Testis (tissue), 2 donors: ENCODE measurements at regions not wholly inside any gene's neighbourhood (a gene's known extent, or its start where the extent isn't known, plus 50 kb on each side); places are given as distances from the start of the nearest gene placed in this dataset.

ENCODE experiments used
- DNase-seq: peaks from one replicate; pipeline ENCODE4 v3.0.0-alpha.2; 2019
- H3K27ac ChIP-seq, 2 donors: fragments of 200-600 bp; sonication (generic); one replicate each; pipeline ENCODE4 v1.5.1; 2019
- H3K27me3 ChIP-seq: fragments of 200-600 bp; sonication (generic); one replicate; pipeline ENCODE4 v1.5.1; 2019
- H3K36me3 ChIP-seq: fragments of 200-600 bp; sonication (generic); one replicate; pipeline ENCODE4 v1.5.1; 2017; ENCODE audit warnings: low read depth; ENCODE audit errors: missing control alignments
- H3K4me1 ChIP-seq: fragments of 200-600 bp; sonication (generic); one replicate; pipeline ENCODE4 v1.5.1; 2019
- H3K4me3 ChIP-seq, 2 donors: fragments of 200-600 bp; sonication (generic); one replicate each; pipeline ENCODE4 v1.5.1; 2017 to 2019
- H3K9me3 ChIP-seq: fragments of 200-600 bp; sonication (generic); one replicate; pipeline ENCODE4 v1.5.1; 2017
- POLR2A ChIP-seq: fragments of 450-650 bp; IDR thresholded peaks from one replicate; pipeline ENCODE4 v1.6.1; 2017; ENCODE audit warnings: antibody characterized with exemption, mild to moderate bottlenecking, moderate library complexity
- WGBS, 2 donors: methylation state at CpG; one replicate each; pipeline ENCODE4 v1.1.5; 2018; 5-methylcytosine and 5-hydroxymethylcytosine counted together
- intact Hi-C: fragments of 100-400 bp; cut with DNase I; formaldehyde crosslinking; loops from one replicate; pipeline ENCODE4 v1.15.1; 2023; ENCODE audit warnings: low total_unique reads
- TF ChIP-seq, protein P1 (sequence below), 3 experiments: fragments of 450-650 bp in 2 of 3; fragments of 200-600 bp in 1 of 3; sonication (generic) in 1 of 3; IDR thresholded peaks; one replicate each; pipeline ENCODE4 v1.5.1; 2016 to 2019; ENCODE audit warnings: antibody characterized with exemption in 3 of 3, mild to moderate bottlenecking in 2 of 3, moderate library complexity in 1 of 3

DNA sequence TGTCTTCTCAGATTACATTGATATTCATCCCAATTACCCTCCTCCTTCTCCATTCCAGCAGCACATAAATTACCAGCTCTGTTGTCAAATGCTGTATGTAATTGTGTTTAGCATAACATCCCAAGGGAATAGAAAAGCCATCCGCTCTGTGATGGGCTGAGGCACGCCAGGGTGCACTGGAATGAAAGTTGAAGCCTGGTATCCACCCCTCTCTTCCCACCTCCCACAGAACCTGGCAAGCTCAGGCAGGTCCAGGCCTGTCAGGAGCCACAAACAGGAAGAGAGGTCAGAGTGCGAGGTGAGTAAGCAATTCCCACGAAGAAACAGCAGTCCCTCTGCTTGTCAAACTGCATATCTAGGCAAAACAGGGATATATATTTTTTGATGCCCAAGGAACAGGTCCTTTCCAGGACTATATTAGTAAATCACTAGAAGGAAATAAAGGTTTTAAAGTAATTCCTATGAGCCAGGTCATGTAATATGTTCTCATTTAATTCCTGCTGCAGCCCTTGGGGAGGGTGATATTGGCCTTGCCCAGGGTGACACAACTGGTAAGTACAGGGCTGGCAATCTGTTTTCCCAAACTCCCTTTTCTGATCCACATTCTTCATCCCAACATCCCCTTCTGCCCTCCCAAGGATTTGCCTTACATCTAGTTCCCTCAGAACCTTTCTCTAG is 155.6 kb upstream of the GHITM start:
- no peaks in the 10 kb centered on the region for H3K9me3 ChIP-seq
- TF ChIP-seq POLR2A, result no peak
- TF ChIP-seq, protein P1, sequence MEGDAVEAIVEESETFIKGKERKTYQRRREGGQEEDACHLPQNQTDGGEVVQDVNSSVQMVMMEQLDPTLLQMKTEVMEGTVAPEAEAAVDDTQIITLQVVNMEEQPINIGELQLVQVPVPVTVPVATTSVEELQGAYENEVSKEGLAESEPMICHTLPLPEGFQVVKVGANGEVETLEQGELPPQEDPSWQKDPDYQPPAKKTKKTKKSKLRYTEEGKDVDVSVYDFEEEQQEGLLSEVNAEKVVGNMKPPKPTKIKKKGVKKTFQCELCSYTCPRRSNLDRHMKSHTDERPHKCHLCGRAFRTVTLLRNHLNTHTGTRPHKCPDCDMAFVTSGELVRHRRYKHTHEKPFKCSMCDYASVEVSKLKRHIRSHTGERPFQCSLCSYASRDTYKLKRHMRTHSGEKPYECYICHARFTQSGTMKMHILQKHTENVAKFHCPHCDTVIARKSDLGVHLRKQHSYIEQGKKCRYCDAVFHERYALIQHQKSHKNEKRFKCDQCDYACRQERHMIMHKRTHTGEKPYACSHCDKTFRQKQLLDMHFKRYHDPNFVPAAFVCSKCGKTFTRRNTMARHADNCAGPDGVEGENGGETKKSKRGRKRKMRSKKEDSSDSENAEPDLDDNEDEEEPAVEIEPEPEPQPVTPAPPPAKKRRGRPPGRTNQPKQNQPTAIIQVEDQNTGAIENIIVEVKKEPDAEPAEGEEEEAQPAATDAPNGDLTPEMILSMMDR (IDR thresholded peaks at IDR 0.05), result no peak
- intact Hi-C loops, result no loop called here
- no peak for DNase-seq
- no peak overlapping the region for H3K4me3 ChIP-seq
- no peak overlapping the region for H3K27ac ChIP-seq
- no peaks in the 10 kb centered on the region for H3K4me1 ChIP-seq
- H3K27me3 ChIP-seq, result no peaks in the 10 kb centered on the region
- no peaks in the 10 kb centered on the region for H3K36me3 ChIP-seq
- 54 to 76% methylated on average over 4 of the region's 4 CpGs for WGBS, 2 donors

DNA sequence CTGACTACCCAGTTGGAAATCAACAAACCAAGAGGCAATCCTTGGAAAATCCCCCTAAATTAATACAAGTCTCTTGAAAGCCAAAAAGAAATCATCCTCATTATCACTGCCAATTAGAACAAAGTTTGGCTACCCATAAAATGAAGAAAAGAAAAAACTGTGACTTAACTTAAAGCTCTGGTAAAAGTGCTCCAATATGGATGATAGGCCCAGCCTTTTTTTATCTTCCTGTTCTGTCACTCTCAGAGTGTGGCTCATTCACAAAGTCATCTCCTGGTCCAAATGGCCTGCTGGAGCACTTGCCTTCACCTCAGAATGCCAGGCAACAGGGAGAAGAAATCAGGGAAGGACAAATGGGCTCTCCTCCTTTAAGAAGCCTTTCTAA is 155.1 kb upstream of the GHITM start:
- no peak overlapping the region for H3K4me3 ChIP-seq
- H3K27me3 ChIP-seq, result no peaks in the 10 kb centered on the region
- TF ChIP-seq POLR2A, result no peak
- TF ChIP-seq, protein P1 (IDR thresholded peaks at IDR 0.05), result no peak
- H3K9me3 ChIP-seq, result no peaks in the 10 kb centered on the region
- H3K36me3 ChIP-seq, result no peaks in the 10 kb centered on the region
- H3K27ac ChIP-seq, result no peak overlapping the region
- no peaks in the 10 kb centered on the region for H3K4me1 ChIP-seq
- intact Hi-C loops, result no loop called here
- no peak for DNase-seq

DNA sequence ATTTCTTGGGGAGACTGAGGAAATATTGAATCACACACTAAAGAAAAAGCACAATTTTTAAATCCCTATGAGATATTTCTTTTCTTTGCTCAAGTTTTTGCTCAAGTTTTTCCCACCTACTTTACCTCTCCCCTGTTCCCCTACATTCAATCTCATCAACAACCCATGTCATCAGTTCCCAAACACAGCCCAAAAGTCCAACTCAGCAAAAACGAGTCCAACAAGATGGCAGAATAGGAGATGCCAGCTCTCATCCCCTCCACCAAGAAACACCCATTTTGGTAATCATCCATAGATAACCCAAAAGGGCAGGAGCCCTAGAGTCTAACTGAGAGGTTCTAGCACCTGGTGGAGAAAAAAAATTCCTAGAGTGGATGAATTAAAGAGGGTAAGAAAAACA is 152.5 kb upstream of the GHITM start:
- intact Hi-C loops, result no loop called here
- no peaks in the 10 kb centered on the region for H3K4me1 ChIP-seq
- WGBS, 2 donors, result 82 to 88% methylated on average over 1 of the region's 1 CpG
- H3K9me3 ChIP-seq, result no peaks in the 10 kb centered on the region
- H3K4me3 ChIP-seq, result no peak overlapping the region
- DNase-seq, result no peak
- TF ChIP-seq, protein P1 (IDR thresholded peaks at IDR 0.05), result no peak
- no peak for TF ChIP-seq POLR2A
- no peaks in the 10 kb centered on the region for H3K27me3 ChIP-seq
- no peak overlapping the region for H3K27ac ChIP-seq
- no peaks in the 10 kb centered on the region for H3K36me3 ChIP-seq

DNA sequence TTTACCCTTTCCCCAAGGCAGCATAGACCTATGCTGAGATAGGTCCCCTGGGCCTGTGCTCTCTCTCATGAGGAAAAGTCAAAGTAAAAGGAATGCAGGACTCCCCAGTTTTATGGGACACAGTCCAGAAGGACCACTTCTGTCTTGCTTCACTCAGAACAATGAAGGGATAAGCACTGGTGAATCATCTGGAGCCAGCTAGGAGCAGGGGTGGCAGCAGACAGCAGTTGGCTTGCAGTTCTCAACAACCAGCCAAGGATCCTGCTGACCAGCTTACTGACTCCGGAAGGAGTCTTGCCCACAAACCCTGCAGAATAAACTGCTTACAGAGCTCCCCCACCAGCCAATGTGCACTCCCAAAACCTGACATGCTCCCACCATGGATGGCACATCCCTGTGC is 152.1 kb upstream of the GHITM start:
- H3K27ac ChIP-seq, result no peak overlapping the region
- no peaks in the 10 kb centered on the region for H3K4me1 ChIP-seq
- no peaks in the 10 kb centered on the region for H3K9me3 ChIP-seq
- no peaks in the 10 kb centered on the region for H3K36me3 ChIP-seq
- 80 to 100% methylated on average over 1 of the region's 1 CpG for WGBS, 2 donors
- H3K4me3 ChIP-seq, result no peak overlapping the region
- TF ChIP-seq, protein P1 (IDR thresholded peaks at IDR 0.05), result no peak
- TF ChIP-seq POLR2A, result no peak
- no peaks in the 10 kb centered on the region for H3K27me3 ChIP-seq
- no peak for DNase-seq
- intact Hi-C loops, result no loop called here

DNA sequence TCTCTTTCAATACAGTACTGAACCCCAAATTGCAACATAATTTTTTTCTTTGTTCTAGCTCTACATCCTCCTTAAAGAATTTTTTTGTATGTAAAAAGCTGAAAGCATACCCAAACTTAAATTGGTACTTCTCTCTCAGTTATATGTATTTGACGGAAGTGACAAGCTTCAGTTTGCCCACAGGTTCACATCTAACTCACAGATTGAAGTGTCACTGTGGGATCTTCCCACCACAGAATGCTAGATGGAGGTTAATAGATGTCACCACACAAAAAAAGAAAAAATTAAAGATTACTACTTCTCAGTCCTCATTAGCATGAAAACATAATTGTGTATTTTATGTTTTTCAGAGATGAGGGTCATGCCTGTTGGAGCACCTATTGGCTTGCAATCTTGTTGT is 150.9 kb upstream of the GHITM start:
- no peaks in the 10 kb centered on the region for H3K36me3 ChIP-seq
- no peaks in the 10 kb centered on the region for H3K27me3 ChIP-seq
- H3K27ac ChIP-seq, result no peak overlapping the region
- no peak for DNase-seq
- TF ChIP-seq POLR2A, result no peak
- TF ChIP-seq, protein P1 (IDR thresholded peaks at IDR 0.05), result no peak
- no peaks in the 10 kb centered on the region for H3K9me3 ChIP-seq
- WGBS, 2 donors, result 92 to 93% methylated on average over 1 of the region's 1 CpG
- intact Hi-C loops, result no loop called here
- no peak overlapping the region for H3K4me3 ChIP-seq
- H3K4me1 ChIP-seq, result no peaks in the 10 kb centered on the region
